HG02678 (cell line): ENCODE measurements at regions not wholly inside any gene's neighbourhood (a gene's known extent, or its start where the extent isn't known, plus 50 kb on each side); places are given as distances from the start of the nearest gene placed in this dataset.

Experiments used
- ATAC-seq: cut with Tn5 transposase; IDR thresholded peaks from one replicate; pipeline ENCODE4 v1.9.1; 2021; ENCODE audit warnings: mild to moderate bottlenecking, moderate library complexity; ENCODE audit not compliant: unreplicated experiment

DNA sequence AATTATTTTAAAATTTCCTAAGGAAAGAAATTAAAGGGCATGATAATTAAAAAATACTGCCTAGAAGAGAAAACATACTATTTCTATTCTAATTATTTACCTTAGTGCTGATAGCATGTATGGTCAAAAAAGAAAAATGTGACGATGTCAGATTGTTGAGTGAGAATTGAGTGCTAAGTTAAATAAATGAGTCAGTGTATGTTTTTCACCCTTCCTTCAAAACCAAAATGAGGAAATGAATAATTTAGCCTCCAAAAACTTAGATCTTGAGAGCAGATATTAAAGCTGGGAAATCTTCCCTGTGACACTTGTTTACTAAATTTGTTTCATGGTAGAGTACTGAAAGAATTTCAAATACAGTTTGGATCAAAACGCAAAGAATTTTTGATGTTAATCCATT, 58.6 kb upstream of the NYAP2 start:
- no peak for ATAC-seq

DNA sequence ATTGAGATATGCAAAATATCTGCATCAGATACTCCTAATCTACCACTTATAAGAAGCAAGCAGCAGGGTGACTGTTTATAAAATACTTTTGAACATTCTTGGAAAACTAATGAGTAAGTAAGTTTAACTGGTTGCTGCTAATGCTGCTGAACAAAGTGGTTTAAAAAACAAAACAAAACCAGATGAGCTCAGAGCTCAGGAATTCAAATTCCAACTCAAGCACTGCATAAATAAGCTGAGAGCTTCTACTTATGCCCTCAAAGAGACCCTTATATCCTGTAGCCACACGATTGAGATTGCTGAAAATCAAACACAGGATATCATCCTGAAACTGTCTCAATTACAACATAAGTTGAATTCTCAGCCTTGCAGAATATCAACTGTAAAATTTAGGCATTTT, 62.3 kb upstream of the NYAP2 start:
- ATAC-seq, result no peak

- no peak for ATAC-seq
These were observed 65.0 kb upstream of the NYAP2 start for GRCh38 chr2:225334514-225334913.

DNA sequence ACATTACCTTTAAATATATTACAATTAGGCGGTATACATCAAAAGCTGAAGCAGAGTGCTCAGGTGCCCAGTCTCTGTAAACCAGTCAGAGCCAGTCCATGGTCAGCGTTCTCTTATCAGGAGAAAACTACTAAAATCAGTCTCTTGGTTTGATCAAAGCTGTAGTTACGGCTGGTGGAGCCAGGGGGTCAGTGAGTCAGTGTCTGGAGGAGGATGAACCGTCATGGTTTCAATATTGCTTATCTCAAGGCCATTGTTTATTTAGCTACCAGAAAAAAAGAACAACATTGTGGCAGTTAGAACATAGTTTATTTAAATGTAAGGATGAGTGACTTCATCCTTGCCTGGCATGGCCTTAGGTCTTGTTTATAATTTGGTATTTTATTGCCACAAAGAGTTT, 71.3 kb upstream of the NYAP2 start:
- no peak for ATAC-seq

DNA sequence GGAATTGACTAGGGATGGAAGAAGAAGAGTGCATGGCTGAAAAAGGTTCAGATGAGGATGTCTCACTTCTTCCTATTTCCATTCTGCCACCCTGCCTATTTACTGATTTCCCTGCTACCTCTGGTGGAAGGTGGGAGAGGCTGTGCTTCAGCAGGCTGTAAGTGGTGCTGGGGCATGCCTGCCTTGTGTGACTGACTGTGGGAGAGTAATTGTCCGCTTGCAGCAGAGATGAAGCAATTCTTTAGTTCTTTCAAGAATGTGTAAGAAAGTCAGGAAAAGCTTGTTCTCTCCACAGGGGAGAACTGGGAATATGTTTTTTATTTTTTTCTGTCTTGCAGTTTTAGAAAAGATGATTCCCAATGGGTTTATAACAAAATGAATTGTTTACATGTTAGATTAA, 72.5 kb upstream of the NYAP2 start:
- ATAC-seq, result no peak

DNA sequence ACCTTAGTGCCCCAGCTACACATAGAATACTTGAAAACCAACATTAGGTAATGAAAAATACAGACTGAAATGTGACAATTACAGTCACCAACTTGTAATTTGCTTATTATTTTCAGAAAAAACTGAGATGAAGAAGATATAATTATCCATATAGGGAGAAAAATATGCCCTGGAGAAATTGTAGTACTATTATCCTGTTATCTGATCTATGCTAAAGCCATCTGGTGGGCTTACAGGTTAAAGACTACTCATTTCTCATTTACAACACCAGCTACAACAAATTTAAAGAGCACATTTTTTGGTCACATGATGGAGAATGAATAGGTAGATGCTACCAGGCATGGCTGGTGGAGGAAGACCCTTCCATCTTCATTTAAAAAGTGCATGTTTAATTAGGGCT, 79.6 kb upstream of the NYAP2 start:
- no peak for ATAC-seq

DNA sequence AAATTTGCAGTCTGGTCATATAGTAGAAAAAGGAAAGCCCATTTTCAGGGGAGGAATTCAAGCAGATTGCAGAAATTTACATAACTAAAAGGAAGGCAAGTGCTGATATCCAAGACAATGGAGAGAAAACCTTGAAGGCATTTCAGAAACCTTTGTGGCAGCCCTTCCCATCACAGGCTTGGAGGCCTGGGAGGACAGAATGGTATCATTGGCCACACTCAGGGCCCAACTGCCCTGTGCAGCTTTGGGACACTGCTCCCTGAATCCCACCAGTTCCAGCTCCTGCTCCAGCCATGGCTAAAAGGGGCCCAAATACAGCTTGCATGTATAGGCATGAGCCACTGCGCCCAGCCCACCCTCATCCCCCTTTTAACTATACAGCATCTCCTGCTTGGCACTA, 81.1 kb upstream of the NYAP2 start:
- ATAC-seq, result no peak

- no peak for ATAC-seq
These were observed 82.3 kb upstream of the NYAP2 start for GRCh38 chr2:225317186-225317585.

DNA sequence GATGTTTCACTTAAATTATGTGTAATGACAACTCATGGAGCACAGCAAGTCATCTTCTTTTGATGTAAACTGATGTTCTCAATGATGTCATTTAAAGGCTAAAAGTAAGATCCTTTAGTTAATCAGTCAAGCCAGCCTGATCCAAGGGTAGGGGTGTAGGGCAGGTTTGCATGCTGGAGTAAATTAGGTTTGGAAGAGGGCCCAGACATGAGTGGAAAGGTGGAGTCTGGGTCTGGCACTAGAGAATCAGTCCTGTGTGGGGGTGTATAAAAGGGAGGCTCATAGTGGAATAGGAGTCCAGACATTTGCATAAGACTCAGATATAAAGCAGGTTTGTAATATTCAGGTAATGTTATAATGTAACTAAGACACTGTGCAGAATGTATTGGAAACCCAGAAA, 88.8 kb upstream of the NYAP2 start:
- ATAC-seq, result no peak

DNA sequence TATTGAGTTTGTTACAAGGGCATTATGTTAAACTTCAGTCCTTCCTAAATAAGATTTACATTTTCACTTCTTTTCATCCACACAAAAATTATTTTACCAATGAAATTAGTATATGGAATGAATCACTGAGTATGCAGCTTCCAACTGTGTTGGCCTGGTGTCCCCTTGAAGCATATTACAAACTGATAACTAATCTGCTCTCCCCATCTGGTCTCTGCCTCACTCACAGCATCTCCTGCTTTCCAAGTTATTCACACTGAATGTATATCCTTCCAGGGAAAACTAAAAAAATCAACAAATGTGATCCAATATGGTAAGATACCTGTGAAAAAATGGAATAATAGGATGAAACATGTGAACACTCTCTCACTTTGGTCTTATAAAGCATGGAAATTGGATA, 90.0 kb upstream of the NYAP2 start:
- ATAC-seq, result no peak

- ATAC-seq, result no peak
These were observed 102.6 kb upstream of the NYAP2 start for GRCh38 chr2:225296951-225297350.

GRCh38 chr2:225295102-225295501, 104.4 kb upstream of the NYAP2 start:
- ATAC-seq, result no peak

GRCh38 chr2:225293638-225294037, 105.9 kb upstream of the NYAP2 start:
- ATAC-seq, result no peak

DNA sequence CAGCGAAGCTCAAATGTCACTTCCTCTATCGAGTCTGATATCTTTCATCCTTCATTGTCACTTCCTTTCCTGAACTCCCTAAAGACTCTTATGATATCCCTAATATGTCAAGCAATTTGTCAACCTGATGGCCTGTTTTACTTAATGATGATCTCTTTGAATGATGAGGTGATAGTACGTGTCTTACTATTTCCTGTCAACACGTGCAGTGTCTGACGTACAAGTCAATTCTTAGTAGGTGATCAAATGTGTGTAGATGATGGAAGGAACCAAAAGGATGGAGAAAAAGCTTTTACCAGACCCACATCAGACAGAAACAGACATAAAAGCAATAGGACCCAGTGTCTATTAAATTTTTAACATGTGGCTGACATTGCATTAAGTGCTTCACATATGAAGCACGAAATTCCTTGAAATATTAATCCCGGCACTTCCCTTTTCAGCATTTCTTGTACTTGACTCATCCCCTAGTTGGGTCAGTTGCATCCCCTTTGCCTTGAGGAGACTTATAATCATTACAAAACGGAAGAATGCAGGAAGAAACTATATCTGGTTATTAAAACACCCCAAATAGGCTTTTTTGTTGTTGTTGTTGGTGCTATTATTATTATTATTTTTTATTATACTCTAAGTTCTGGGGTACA, 108.6 kb upstream of the NYAP2 start:
- no peak for ATAC-seq

DNA sequence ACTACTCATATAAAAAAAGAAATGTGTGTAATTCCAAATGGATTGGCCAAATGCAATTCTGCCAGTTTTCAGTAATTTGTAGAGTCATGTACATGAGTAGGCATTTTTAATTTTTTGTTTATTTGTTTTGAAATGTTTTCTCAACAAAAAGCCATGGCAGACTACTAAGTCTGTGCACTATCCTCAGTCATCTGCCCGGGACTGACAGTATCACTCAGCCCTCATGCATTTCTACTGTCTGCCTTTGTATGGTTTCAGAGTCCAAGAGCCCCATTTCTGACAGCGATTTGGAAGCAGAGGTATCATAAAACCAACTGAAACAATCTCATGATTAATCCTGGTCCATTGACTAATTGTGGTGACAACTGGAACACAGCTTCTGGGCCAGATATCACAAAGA, 109.9 kb upstream of the NYAP2 start:
- ATAC-seq, result no peak

DNA sequence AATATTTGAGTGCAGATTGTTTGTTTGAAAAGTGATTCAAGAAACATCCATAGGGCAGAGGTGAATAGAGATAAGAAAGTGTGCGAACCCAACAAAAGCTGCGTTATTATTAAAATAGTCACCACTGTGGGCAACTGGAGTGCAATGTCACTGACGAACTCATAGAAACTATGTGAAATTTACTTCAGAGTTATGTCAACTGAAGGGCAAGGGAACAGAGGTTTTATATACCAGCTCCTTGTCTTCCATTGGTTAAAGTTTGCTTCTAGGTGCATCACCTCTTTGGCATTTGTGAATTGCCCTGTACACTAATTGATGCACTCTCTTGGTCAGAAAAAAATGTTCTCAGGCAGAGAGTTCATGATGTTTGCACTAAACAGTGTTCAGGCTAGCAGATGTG, 110.5 kb upstream of the NYAP2 start:
- no peak for ATAC-seq

- ATAC-seq, result peak; percentile 94
These were observed 116.4 kb upstream of the NYAP2 start for GRCh38 chr2:225282858-225283710.

GRCh38 chr2:225276207-225276606, 123.3 kb upstream of the NYAP2 start:
- peak; percentile 79 for ATAC-seq

GRCh38 chr2:225275443-225275842, 124.1 kb upstream of the NYAP2 start:
- no peak for ATAC-seq

DNA sequence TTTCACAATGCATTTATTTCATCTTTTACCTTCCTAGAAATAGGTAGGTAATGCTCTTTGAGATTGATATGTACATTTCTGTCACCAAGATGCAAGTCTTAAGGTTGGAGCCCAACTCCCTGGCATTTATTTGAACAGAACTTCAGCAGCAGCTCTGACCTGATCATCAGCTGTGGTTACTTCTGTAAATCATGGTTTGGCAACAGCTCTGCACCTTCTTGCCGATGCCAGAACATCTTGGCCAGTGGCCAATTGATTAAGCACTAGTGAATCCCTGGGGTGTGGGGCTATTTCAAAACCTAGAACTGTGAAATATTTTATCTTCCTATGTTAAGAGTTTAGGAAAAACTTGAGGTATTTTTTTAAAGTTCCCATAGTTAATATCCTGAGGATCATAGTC, 124.8 kb upstream of the NYAP2 start:
- peak; percentile 38 for ATAC-seq

- no peak for ATAC-seq
These were observed 127.3 kb upstream of the NYAP2 start for GRCh38 chr2:225272173-225272572.

GRCh38 chr2:225270861-225271260, 128.6 kb upstream of the NYAP2 start:
- peak; percentile 98 for ATAC-seq

DNA sequence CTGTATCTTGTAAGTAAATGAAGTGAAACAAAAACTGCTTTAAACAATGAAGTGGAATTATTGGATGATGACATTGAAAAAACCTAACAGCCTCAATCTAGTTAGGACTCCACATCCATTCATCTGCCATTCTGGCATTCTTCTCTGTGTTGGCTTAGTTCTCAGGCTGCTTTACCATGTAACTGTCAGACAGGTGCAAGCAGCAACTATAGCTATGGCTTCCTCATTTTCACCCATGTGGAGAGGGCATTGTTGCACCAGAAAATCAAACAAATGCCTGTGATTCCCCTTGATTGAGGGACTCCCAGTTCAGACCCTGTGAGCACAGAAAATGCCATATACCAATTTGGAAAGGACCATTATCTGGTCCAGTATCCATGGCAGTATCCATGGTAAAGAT, 129.5 kb upstream of the NYAP2 start:
- ATAC-seq, result no peak
